HuH-7.5 (cell line): ENCODE measurements at regions not wholly inside any gene's neighbourhood (a gene's known extent, or its start where the extent isn't known, plus 50 kb on each side); places are given as distances from the start of the nearest gene placed in this dataset.

Source experiments
- DNase-seq: peaks from one replicate; pipeline ENCODE4 v3.0.0; 2011; ENCODE audit warnings: low spot score

DNA sequence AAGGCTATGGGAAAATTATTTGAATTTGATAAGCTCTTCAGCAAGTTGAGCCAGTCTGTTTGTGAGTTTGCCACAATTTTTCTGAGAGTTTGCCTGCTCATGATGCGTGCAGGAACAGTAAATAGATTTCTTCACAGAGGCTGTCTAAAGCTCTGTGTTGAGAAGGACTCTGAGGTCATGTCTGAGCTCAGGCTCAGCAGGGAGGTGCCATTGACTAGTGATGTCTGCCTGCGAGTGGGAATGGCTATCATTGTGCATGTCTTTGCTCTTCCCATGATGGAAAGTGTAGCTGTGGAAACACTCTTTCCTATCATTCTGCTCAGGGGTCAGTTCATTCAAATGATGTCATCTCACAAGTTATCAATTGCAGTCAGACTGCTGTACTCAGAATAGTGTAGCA lies 142.8 kb downstream of the RASEF start:
- no peak for DNase-seq

GRCh38 chr9:82922686-82923085 lies 140.3 kb downstream of the RASEF start:
- DNase-seq, result no peak

DNA sequence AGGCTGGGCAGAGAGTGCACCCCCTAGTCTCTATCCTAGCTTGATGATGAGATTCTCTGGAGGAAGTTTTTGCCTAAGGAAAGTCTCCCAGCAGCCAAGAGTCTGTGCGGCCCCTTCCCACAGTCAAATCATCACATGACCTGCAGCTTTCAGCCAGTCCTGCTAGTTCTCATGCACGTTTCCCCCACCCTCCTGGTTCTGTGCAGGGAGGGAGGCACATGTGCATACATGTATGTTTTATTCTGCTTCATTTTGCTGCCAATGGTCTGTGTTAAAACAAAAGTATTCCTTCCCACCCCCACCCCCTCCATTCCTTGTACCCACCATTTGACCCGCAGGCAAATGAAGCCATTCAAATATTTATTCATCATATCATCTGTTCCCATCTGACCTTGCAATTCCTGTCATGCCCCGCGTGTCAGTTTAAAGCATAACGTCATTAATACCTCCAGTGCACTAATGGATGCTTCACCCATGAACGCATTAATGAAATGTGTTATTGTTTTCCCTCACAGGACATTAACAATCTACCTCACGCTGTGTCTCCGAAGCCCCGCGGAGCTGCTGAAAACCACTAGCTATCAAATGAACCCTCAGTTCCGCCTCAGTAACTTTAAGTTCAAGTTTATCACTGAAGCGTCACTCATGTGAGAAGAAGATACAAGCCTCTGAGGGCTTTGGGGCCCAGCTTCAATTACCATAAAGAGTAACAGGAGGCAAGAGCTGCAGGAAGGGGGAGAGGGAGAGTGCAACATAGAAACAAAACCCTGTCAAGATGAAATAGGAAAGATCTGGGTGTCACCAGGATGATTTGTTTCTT lies 139.6 kb downstream of the RASEF start:
- DNase-seq, result no peak

GRCh38 chr9:82923912-82924605 lies 138.9 kb downstream of the RASEF start:
- DNase-seq, result no peak
